Thoracic aorta (tissue), 2 donors: ENCODE measurements at regions not wholly inside any gene's neighbourhood (a gene's known extent, or its start where the extent isn't known, plus 50 kb on each side); places are given as distances from the start of the nearest gene placed in this dataset.

Experiments
- ATAC-seq: fragments of 150-250 bp; one replicate; pipeline ENCODE4 v1.8.0; 2017; ENCODE audit warnings: low read depth; ENCODE audit not compliant: insufficient number of reproducible peaks, low FRiP score
- DNase-seq: peaks from one replicate; pipeline ENCODE4 v3.0.0-alpha.2; 2020; ENCODE audit warnings: low spot score
- H3K27ac ChIP-seq, 2 donors: fragments of 200-600 bp; sonication (generic); 1 replicate in 1 of 2; 2 replicates in 1 of 2; pipeline ENCODE4 v1.5.1; 2016; ENCODE audit warnings: mild to moderate bottlenecking in 2 of 2, moderate library complexity in 2 of 2
- H3K27me3 ChIP-seq: fragments of 200-600 bp; sonication (generic); replicated peaks from 2 replicates; pipeline ENCODE4 v1.6.0; 2016; ENCODE audit warnings: mild to moderate bottlenecking; ENCODE audit not compliant: insufficient read depth
- H3K36me3 ChIP-seq: fragments of 200-600 bp; sonication (generic); one replicate; pipeline ENCODE4 v1.5.1; 2016
- H3K4me1 ChIP-seq, 2 donors: fragments of 200-600 bp; sonication (generic); 1 replicate in 1 of 2; 2 replicates in 1 of 2; pipeline versions ENCODE4 v1.5.1 to v1.6.0; 2016; ENCODE audit warnings: low read depth in 2 of 2, mild to moderate bottlenecking in 1 of 2; ENCODE audit not compliant: control insufficient read depth in 1 of 2
- H3K4me3 ChIP-seq: fragments of 200-600 bp; sonication (generic); 2 replicates; pipeline ENCODE4 v1.5.1; 2016; ENCODE audit warnings: mild to moderate bottlenecking
- H3K9me3 ChIP-seq: fragments of 200-600 bp; sonication (generic); 2 replicates; pipeline ENCODE4 v1.5.1; 2016
- TF ChIP-seq, protein P1 (sequence below): fragments of 200-600 bp; sonication (generic); IDR thresholded peaks from one replicate; pipeline ENCODE4 v1.5.1; 2019; ENCODE audit warnings: antibody characterized with exemption

DNA sequence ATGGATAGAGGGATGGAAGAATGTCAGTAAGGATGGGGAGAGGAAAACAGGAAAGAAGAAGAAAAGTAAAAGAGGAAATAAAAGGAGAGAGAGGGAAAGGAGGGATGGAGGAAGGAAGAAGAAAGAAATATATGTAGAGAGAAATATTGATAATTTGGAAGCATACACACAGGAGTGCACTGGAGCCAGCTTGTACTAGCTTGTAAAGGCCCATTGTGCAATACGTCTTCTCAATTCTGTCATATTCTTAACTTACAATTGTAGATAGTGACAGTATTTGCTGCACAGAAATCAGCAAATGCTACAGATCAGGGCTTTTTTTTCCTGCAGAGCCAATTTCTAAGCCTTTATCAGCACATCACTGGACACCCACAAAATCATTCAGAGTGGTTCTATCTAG is 458.8 kb upstream of the WWC1 start:
- H3K4me3 ChIP-seq: no peak overlapping the region
- no peaks in the 10 kb centered on the region for H3K4me1 ChIP-seq
- H3K27me3 ChIP-seq: no peaks in the 10 kb centered on the region
- no peak overlapping the region for H3K27ac ChIP-seq
- TF ChIP-seq, protein P1, sequence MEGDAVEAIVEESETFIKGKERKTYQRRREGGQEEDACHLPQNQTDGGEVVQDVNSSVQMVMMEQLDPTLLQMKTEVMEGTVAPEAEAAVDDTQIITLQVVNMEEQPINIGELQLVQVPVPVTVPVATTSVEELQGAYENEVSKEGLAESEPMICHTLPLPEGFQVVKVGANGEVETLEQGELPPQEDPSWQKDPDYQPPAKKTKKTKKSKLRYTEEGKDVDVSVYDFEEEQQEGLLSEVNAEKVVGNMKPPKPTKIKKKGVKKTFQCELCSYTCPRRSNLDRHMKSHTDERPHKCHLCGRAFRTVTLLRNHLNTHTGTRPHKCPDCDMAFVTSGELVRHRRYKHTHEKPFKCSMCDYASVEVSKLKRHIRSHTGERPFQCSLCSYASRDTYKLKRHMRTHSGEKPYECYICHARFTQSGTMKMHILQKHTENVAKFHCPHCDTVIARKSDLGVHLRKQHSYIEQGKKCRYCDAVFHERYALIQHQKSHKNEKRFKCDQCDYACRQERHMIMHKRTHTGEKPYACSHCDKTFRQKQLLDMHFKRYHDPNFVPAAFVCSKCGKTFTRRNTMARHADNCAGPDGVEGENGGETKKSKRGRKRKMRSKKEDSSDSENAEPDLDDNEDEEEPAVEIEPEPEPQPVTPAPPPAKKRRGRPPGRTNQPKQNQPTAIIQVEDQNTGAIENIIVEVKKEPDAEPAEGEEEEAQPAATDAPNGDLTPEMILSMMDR: no peak
- DNase-seq (no peak), ATAC-seq (no peak)
- H3K9me3 ChIP-seq: no peaks in the 10 kb centered on the region
- H3K36me3 ChIP-seq: no peaks in the 10 kb centered on the region

DNA sequence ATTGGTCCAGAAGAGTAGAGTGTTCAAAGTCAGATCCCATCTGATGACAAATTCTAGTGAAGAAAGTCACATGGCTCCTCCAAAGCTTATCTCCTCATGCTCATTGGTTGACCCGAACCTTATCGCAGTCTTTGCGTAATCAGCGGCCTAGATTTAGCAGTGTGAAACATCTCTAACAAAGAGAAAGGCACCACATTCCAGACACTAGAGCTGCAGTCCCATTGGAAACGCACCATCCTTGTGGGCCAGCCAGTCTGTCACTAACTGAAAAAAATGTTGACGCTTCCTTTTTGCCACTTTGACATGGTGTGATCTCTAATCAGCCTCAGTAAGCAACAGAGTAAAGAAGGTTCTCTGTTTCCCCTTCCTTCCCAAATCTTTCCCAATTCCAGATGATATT is 458.0 kb upstream of the WWC1 start:
- no peaks in the 10 kb centered on the region for H3K4me1 ChIP-seq
- ATAC-seq (no peak), DNase-seq (no peak)
- no peaks in the 10 kb centered on the region for H3K36me3 ChIP-seq
- no peaks in the 10 kb centered on the region for H3K9me3 ChIP-seq
- H3K4me3 ChIP-seq: no peak overlapping the region
- TF ChIP-seq, protein P1: no peak
- no peak overlapping the region for H3K27ac ChIP-seq
- no peaks in the 10 kb centered on the region for H3K27me3 ChIP-seq

DNA sequence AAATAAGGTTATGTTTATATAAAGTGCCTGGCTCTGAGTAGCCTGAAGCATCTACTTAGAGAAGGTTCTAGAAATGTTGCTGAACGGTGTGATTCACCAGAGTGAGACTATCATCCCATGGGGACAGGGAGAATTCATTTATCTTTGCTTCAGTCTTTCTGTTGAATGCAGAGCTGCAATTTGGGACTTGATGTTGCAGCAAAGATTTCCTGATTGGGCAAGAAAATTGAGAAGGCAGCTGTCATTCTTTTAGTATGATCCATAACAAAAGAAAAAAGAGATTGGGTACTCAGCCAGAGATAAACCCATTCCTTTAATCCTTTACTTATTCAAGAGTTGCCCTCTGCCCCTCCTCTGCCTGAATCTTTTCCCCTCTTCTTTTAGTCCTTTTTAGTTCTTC is 456.3 kb upstream of the WWC1 start:
- Histone ChIP-seq H3K4me1 (no peaks in the 10 kb centered on the region), H3K4me3 (no peak overlapping the region), H3K36me3 (no peaks in the 10 kb centered on the region), H3K9me3 (no peaks in the 10 kb centered on the region), H3K27me3 (no peaks in the 10 kb centered on the region), H3K27ac (no peak overlapping the region)
- TF ChIP-seq, protein P1: no peak
- DNase-seq: no peak
- no peak for ATAC-seq

DNA sequence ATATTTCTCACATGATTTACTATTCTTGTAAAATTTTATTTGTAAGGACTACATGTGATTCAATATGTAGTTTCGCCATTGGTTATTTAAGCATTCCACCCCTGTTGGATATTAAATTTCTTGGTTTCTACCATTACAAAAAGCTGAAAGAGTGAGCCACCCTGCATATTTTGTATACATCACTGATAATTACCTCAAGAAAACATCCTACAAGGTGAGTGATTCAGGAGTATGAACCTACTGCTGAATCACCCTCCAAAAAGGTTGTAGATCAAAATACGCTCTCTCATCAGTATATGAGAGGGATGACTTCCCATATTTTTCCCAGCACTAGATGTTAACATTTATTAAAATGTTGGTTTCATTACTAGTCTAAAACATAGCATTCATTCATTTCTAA is 454.3 kb upstream of the WWC1 start:
- no peaks in the 10 kb centered on the region for H3K9me3 ChIP-seq
- ATAC-seq (no peak), DNase-seq (no peak)
- no peak overlapping the region for H3K27ac ChIP-seq
- no peak overlapping the region for H3K4me3 ChIP-seq
- H3K4me1 ChIP-seq: no peaks in the 10 kb centered on the region
- TF ChIP-seq, protein P1: no peak
- no peaks in the 10 kb centered on the region for H3K36me3 ChIP-seq
- H3K27me3 ChIP-seq: no peaks in the 10 kb centered on the region

DNA sequence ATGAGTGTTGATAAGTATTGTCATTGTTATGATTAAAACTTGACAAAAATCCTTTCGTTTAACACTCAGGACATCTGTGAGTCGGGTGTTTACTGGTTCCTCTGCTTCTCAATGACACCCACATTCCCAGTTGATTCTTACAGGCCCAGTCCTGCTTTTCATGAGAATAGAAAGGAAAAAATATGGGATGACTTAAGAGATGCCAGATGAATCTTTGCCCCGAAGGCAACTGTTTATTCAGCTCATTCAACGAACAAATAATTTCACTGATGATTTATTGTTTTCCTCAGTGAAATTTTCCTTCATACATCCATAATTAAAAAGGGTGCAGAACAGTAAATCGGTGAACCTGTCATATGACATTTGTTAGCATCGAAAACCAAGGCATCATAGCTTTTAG is 452.4 kb upstream of the WWC1 start:
- Histone ChIP-seq H3K27ac (no peak overlapping the region), H3K4me1 (no peaks in the 10 kb centered on the region), H3K9me3 (no peaks in the 10 kb centered on the region), H3K36me3 (no peaks in the 10 kb centered on the region), H3K4me3 (no peak overlapping the region), H3K27me3 (no peaks in the 10 kb centered on the region)
- DNase-seq: no peak
- TF ChIP-seq, protein P1: no peak
- ATAC-seq: no peak
